Fibroblast of lung (primary cell): ENCODE measurements at regions not wholly inside any gene's neighbourhood (a gene's known extent, or its start where the extent isn't known, plus 50 kb on each side); places are given as distances from the start of the nearest gene placed in this dataset.

Experiments used
- DNase-seq, 2 donors: peaks; one replicate each; pipeline versions ENCODE4 v3.0.0 to v3.0.0-alpha.2; 2010; ENCODE audit warnings: low read depth in 2 of 2
- H2AFZ ChIP-seq: 2 replicates; pipeline ENCODE4 v1.5.1; 2012; ENCODE audit warnings: low read length, control low read depth, inconsistent platforms
- H3K27ac ChIP-seq: 2 replicates; pipeline ENCODE4 v1.5.1; 2011; ENCODE audit warnings: low read length, control low read depth; ENCODE audit not compliant: insufficient read depth
- H3K27me3 ChIP-seq: 2 replicates; pipeline ENCODE4 v1.5.1; 2011; ENCODE audit warnings: mild to moderate bottlenecking, low read length; ENCODE audit not compliant: control insufficient read depth, insufficient read depth
- H3K36me3 ChIP-seq: 2 replicates; pipeline ENCODE4 v1.5.1; 2011; ENCODE audit warnings: low read length; ENCODE audit not compliant: control insufficient read depth, insufficient read depth
- H3K4me1 ChIP-seq: 2 replicates; pipeline ENCODE4 v1.5.1; 2011; ENCODE audit warnings: low read length; ENCODE audit not compliant: control insufficient read depth, insufficient read depth; ENCODE audit errors: extremely low read depth
- H3K4me2 ChIP-seq: 2 replicates; pipeline ENCODE4 v1.5.1; 2011; ENCODE audit warnings: low read length, control low read depth; ENCODE audit not compliant: insufficient read depth; ENCODE audit errors: extremely low read depth
- H3K4me3 ChIP-seq, 4 experiments: fragments of 200-600 bp in 1 of 4; sonication (generic) in 1 of 4; replicated peaks in 1 of 4; 2 replicates each; pipeline ENCODE4 v1.5.1; 2011 to 2016; ENCODE audit warnings: low read length in 4 of 4, low read depth in 3 of 4, mild to moderate bottlenecking in 3 of 4, control low read depth in 2 of 4, inconsistent platforms in 1 of 4, mixed read lengths in 1 of 4; ENCODE audit not compliant: insufficient read depth in 1 of 4; ENCODE audit errors: control extremely low read depth in 1 of 4
- H3K79me2 ChIP-seq: 2 replicates; pipeline ENCODE4 v1.5.1; 2012; ENCODE audit warnings: mild to moderate bottlenecking, low read length, inconsistent platforms; ENCODE audit not compliant: control insufficient read depth, insufficient read depth
- H3K9ac ChIP-seq: 2 replicates; pipeline ENCODE4 v1.5.1; 2011; ENCODE audit warnings: mild to moderate bottlenecking, low read length, control low read depth; ENCODE audit not compliant: insufficient read depth
- H3K9me3 ChIP-seq: 2 replicates; pipeline ENCODE4 v1.5.1; 2012; ENCODE audit warnings: low read depth, low read length; ENCODE audit not compliant: control insufficient read depth, insufficient read depth
- H4K20me1 ChIP-seq: 2 replicates; pipeline ENCODE4 v1.5.1; 2011; ENCODE audit warnings: low read length; ENCODE audit not compliant: control insufficient read depth, insufficient read depth; ENCODE audit errors: extremely low read depth
- CTCF ChIP-seq, 2 donors: IDR thresholded peaks in 1 of 2; conservative IDR thresholded peaks in 1 of 2; 1 replicate in 1 of 2; 2 replicates in 1 of 2; pipeline ENCODE4 v1.5.1; 2011 to 2012; ENCODE audit warnings: low read length in 2 of 2, control low read depth in 1 of 2, inconsistent platforms in 1 of 2, low read depth in 1 of 2, mild to moderate bottlenecking in 1 of 2
- EZH2 ChIP-seq: IDR thresholded peaks from 2 replicates; pipeline ENCODE4 v1.5.1; 2012; ENCODE audit warnings: low read length, control low read depth, mild to moderate bottlenecking; ENCODE audit errors: missing control alignments

GRCh38 chr3:56921573-56922453 lies 120.1 kb upstream of the ARHGEF3 start:
- Histone ChIP-seq H3K9me3 (no peaks in the 10 kb centered on the region), H3K36me3 (no peaks in the 10 kb centered on the region), H3K4me2 (peak overlapping the region; percentile 69), H3K27me3 (no peaks in the 10 kb centered on the region), H3K4me3 (peak overlapping the region; percentile 14 to 37 (median 21)), H3K79me2 (no peaks in the 10 kb centered on the region), H3K27ac (no peak overlapping the region), H4K20me1 (no peaks in the 10 kb centered on the region), H3K4me1 (peaks cover 3% of the 10 kb centered on the region), H2AFZ (peak overlapping the region; percentile 8), H3K9ac (no peak overlapping the region)
- peak; percentile 53 to 82 for DNase-seq
- TF ChIP-seq EZH2: no peak
- no peak for TF ChIP-seq CTCF (conservative IDR thresholded peaks at IDR 0.05 in 1 of 2, IDR thresholded peaks at IDR 0.05 in 1 of 2; ENCODE audit: low read depth in 1 of 2, low read length in 2 of 2)

GRCh38 chr3:56919797-56920195 lies 118.0 kb upstream of the ARHGEF3 start:
- Histone ChIP-seq H3K27me3 (no peaks in the 10 kb centered on the region), H3K9ac (no peak overlapping the region), H3K4me1 (peaks cover 3% of the 10 kb centered on the region), H3K4me2 (no peak overlapping the region), H2AFZ (no peak overlapping the region), H4K20me1 (no peaks in the 10 kb centered on the region), H3K79me2 (no peaks in the 10 kb centered on the region), H3K27ac (no peak overlapping the region), H3K36me3 (no peaks in the 10 kb centered on the region), H3K4me3 (no peak overlapping the region), H3K9me3 (no peaks in the 10 kb centered on the region)
- no peak for DNase-seq
- TF ChIP-seq CTCF (conservative IDR thresholded peaks at IDR 0.05 in 1 of 2, IDR thresholded peaks at IDR 0.05 in 1 of 2; ENCODE audit: low read depth in 1 of 2, low read length in 2 of 2): no peak
- TF ChIP-seq EZH2: no peak

- no peak overlapping the region for H3K4me2 ChIP-seq
- TF ChIP-seq EZH2: no peak
- no peak for TF ChIP-seq CTCF (conservative IDR thresholded peaks at IDR 0.05 in 1 of 2, IDR thresholded peaks at IDR 0.05 in 1 of 2; ENCODE audit: low read depth in 1 of 2, low read length in 2 of 2)
- H3K4me1 ChIP-seq: peaks cover 3% of the 10 kb centered on the region
- no peak overlapping the region for H3K27ac ChIP-seq
- no peaks in the 10 kb centered on the region for H3K79me2 ChIP-seq
- H3K36me3 ChIP-seq: no peaks in the 10 kb centered on the region
- no peaks in the 10 kb centered on the region for H3K9me3 ChIP-seq
- H3K27me3 ChIP-seq: no peaks in the 10 kb centered on the region
- no peak overlapping the region for H3K4me3 ChIP-seq
- no peak overlapping the region for H3K9ac ChIP-seq
- no peak for DNase-seq
- H2AFZ ChIP-seq: no peak overlapping the region
- no peaks in the 10 kb centered on the region for H4K20me1 ChIP-seq
Observed at GRCh38 chr3:56919137-56919796, 117.5 kb upstream of the ARHGEF3 start.
